ENCODE measurements at regions not wholly inside any gene's neighbourhood (a gene's known extent, or its start where the extent isn't known, plus 50 kb on each side); places are given as distances from the start of the nearest gene placed in this dataset.

- Histone ChIP-seq H3K27ac (ENCODE audit: low read depth, low read length) (no peak overlapping the region), H3K9me3 (ENCODE audit: control insufficient read depth in 3 of 3, low read length in 3 of 3) (no peaks in the 10 kb centered on the region), H3K4me3 (ENCODE audit: low read length in 3 of 3) (no peak overlapping the region), H3K27me3 (ENCODE audit: control insufficient read depth in 3 of 3, insufficient read depth in 3 of 3, low read length in 3 of 3) (no peaks in the 10 kb centered on the region), H3K36me3 (ENCODE audit: control insufficient read depth in 3 of 3, insufficient read depth in 3 of 3, low read length in 3 of 3) (no peaks in the 10 kb centered on the region), H3K9ac (ENCODE audit: low read depth in 1 of 3, low read length in 3 of 3) (no peak overlapping the region), H3K4me1 (ENCODE audit: control insufficient read depth in 3 of 3, insufficient read depth in 3 of 3, low read length in 3 of 3) (no peaks in the 10 kb centered on the region)
These were observed 1002.1 kb downstream of the UQCRFS1 start for GRCh38 chr19:28210886-28211285.

- Histone ChIP-seq H3K27ac (ENCODE audit: low read depth, low read length) (no peak overlapping the region), H3K9ac (ENCODE audit: low read depth in 1 of 3, low read length in 3 of 3) (no peak overlapping the region), H3K9me3 (ENCODE audit: control insufficient read depth in 3 of 3, low read length in 3 of 3) (no peaks in the 10 kb centered on the region), H3K27me3 (ENCODE audit: control insufficient read depth in 3 of 3, insufficient read depth in 3 of 3, low read length in 3 of 3) (no peaks in the 10 kb centered on the region), H3K4me3 (ENCODE audit: low read length in 3 of 3) (no peak overlapping the region), H3K4me1 (ENCODE audit: control insufficient read depth in 3 of 3, insufficient read depth in 3 of 3, low read length in 3 of 3) (no peaks in the 10 kb centered on the region), H3K36me3 (ENCODE audit: control insufficient read depth in 3 of 3, insufficient read depth in 3 of 3, low read length in 3 of 3) (no peaks in the 10 kb centered on the region)
These were observed 1004.2 kb downstream of the UQCRFS1 start for GRCh38 chr19:28208745-28209144.

GRCh38 chr19:28207244-28207643 is 1005.7 kb downstream of the UQCRFS1 start:
- Histone ChIP-seq H3K9me3 (ENCODE audit: control insufficient read depth in 3 of 3, low read length in 3 of 3) (no peaks in the 10 kb centered on the region), H3K27ac (ENCODE audit: low read depth, low read length) (no peak overlapping the region), H3K36me3 (ENCODE audit: control insufficient read depth in 3 of 3, insufficient read depth in 3 of 3, low read length in 3 of 3) (no peaks in the 10 kb centered on the region), H3K27me3 (ENCODE audit: control insufficient read depth in 3 of 3, insufficient read depth in 3 of 3, low read length in 3 of 3) (no peaks in the 10 kb centered on the region), H3K4me1 (ENCODE audit: control insufficient read depth in 3 of 3, insufficient read depth in 3 of 3, low read length in 3 of 3) (no peaks in the 10 kb centered on the region), H3K9ac (ENCODE audit: low read depth in 1 of 3, low read length in 3 of 3) (no peak overlapping the region), H3K4me3 (ENCODE audit: low read length in 3 of 3) (no peak overlapping the region)

DNA sequence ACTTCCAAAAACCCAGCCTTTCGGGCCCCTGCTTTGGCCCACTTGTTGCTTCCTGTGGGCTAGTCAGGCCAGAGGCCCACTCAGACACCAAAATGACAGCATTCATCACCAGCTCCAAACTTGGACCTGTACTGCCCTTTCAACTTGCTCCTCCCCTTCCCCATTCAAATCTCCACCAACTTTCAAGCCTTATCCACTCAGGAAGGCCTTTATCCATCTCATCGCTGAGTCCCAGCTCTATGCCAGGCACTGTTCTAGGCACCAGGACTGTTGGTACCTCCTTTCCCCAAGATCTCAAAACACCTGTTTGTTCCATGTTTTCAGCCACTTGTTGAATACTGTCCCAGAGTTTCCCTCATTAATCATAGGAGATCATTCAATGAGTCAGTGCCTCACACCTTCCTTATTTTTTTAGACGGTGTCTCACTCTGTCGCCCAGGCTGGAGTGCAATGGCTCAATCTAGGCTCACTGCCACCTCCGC is 1011.4 kb downstream of the UQCRFS1 start:
- Histone ChIP-seq H3K9ac (ENCODE audit: low read depth in 1 of 3, low read length in 3 of 3) (no peak overlapping the region), H3K36me3 (ENCODE audit: control insufficient read depth in 3 of 3, insufficient read depth in 3 of 3, low read length in 3 of 3) (no peaks in the 10 kb centered on the region)

GRCh38 chr19:28199323-28199722 is 1013.6 kb downstream of the UQCRFS1 start:
- no peaks in the 10 kb centered on the region for H3K36me3 ChIP-seq (ENCODE audit: control insufficient read depth in 3 of 3, insufficient read depth in 3 of 3, low read length in 3 of 3)
- no peaks in the 10 kb centered on the region for H3K4me1 ChIP-seq (ENCODE audit: control insufficient read depth in 3 of 3, insufficient read depth in 3 of 3, low read length in 3 of 3)
- no peak overlapping the region for H3K27ac ChIP-seq (ENCODE audit: low read depth, low read length)
- no peak overlapping the region for H3K9ac ChIP-seq (ENCODE audit: low read depth in 1 of 3, low read length in 3 of 3)
- peaks cover 0 to 3% (median 0%) of the 10 kb centered on the region in 3 donors for H3K9me3 ChIP-seq (ENCODE audit: control insufficient read depth in 3 of 3, low read length in 3 of 3)
- H3K27me3 ChIP-seq (ENCODE audit: control insufficient read depth in 3 of 3, insufficient read depth in 3 of 3, low read length in 3 of 3), result peaks cover 0 to 11% (median 2%) of the 10 kb centered on the region in 3 donors
- no peak overlapping the region for H3K4me3 ChIP-seq (ENCODE audit: low read length in 3 of 3)

More for the DNA sequence above, 1011.4 kb downstream of the UQCRFS1 start:
- H3K4me3 ChIP-seq (ENCODE audit: low read length in 3 of 3), result no peak overlapping the region
- no peak overlapping the region for H3K27ac ChIP-seq (ENCODE audit: low read depth, low read length)
- H3K4me1 ChIP-seq (ENCODE audit: control insufficient read depth in 3 of 3, insufficient read depth in 3 of 3, low read length in 3 of 3), result no peaks in the 10 kb centered on the region
- H3K9me3 ChIP-seq (ENCODE audit: control insufficient read depth in 3 of 3, low read length in 3 of 3), result peaks cover 0 to 3% (median 0%) of the 10 kb centered on the region in 3 donors
- peaks cover 0 to 9% (median 2%) of the 10 kb centered on the region in 3 donors for H3K27me3 ChIP-seq (ENCODE audit: control insufficient read depth in 3 of 3, insufficient read depth in 3 of 3, low read length in 3 of 3)

DNA sequence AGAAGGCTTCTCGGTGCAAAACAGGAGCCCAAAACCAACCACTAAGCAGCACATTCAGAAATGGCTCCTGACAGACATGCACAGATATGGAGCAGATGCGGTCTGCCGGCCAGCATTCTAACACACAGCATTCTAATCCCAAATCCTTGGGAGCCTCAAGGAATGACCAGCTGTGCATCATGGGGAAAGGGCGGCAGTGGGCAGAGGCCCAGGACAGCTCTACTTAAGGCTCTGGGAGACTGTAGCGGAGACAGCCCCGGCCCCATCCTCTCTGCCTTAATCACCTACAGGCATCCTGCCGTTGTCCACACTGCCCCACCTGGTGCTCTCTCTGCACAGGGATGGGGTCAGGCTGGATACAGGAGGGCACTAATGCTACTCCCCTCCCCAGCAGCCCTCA is 1016.0 kb downstream of the UQCRFS1 start:
- Histone ChIP-seq H3K36me3 (ENCODE audit: control insufficient read depth in 3 of 3, insufficient read depth in 3 of 3, low read length in 3 of 3) (no peaks in the 10 kb centered on the region), H3K9me3 (ENCODE audit: control insufficient read depth in 3 of 3, low read length in 3 of 3) (peaks cover 0 to 3% (median 0%) of the 10 kb centered on the region in 3 donors), H3K9ac (ENCODE audit: low read depth in 1 of 3, low read length in 3 of 3) (no peak overlapping the region)

DNA sequence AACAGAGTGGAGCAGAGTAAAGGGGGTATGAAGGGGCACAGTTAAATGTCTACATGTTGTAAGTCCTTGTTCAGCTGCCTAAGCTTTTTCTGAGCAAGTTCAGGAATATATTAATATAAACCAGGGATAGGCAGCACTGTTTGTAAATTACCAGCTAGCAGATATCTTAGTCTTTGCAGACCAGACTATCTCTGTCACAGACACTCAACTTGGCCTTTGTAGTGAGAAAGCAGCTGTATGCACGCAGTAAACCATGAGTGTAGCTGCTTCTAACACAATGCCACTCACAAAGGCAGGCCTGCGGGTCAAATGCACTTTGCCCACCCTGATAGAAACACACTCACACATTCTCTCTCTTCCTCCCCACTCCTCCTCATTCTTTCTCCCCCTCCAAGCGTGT is 1016.9 kb downstream of the UQCRFS1 start:
- Histone ChIP-seq H3K27ac (ENCODE audit: low read depth, low read length) (no peak overlapping the region), H3K27me3 (ENCODE audit: control insufficient read depth in 3 of 3, insufficient read depth in 3 of 3, low read length in 3 of 3) (peaks cover 0 to 13% (median 2%) of the 10 kb centered on the region in 3 donors), H3K4me1 (ENCODE audit: control insufficient read depth in 3 of 3, insufficient read depth in 3 of 3, low read length in 3 of 3) (no peaks in the 10 kb centered on the region), H3K4me3 (ENCODE audit: low read length in 3 of 3) (no peak overlapping the region), H3K9me3 (ENCODE audit: control insufficient read depth in 3 of 3, low read length in 3 of 3) (peaks cover 0 to 3% (median 0%) of the 10 kb centered on the region in 3 donors), H3K9ac (ENCODE audit: low read depth in 1 of 3, low read length in 3 of 3) (no peak overlapping the region), H3K36me3 (ENCODE audit: control insufficient read depth in 3 of 3, insufficient read depth in 3 of 3, low read length in 3 of 3) (no peaks in the 10 kb centered on the region)

More for the DNA sequence above, 1016.0 kb downstream of the UQCRFS1 start:
- Histone ChIP-seq H3K27me3 (ENCODE audit: control insufficient read depth in 3 of 3, insufficient read depth in 3 of 3, low read length in 3 of 3) (peaks cover 0 to 13% (median 2%) of the 10 kb centered on the region in 3 donors), H3K27ac (ENCODE audit: low read depth, low read length) (no peak overlapping the region), H3K4me3 (ENCODE audit: low read length in 3 of 3) (no peak overlapping the region), H3K4me1 (ENCODE audit: control insufficient read depth in 3 of 3, insufficient read depth in 3 of 3, low read length in 3 of 3) (no peaks in the 10 kb centered on the region)

DNA sequence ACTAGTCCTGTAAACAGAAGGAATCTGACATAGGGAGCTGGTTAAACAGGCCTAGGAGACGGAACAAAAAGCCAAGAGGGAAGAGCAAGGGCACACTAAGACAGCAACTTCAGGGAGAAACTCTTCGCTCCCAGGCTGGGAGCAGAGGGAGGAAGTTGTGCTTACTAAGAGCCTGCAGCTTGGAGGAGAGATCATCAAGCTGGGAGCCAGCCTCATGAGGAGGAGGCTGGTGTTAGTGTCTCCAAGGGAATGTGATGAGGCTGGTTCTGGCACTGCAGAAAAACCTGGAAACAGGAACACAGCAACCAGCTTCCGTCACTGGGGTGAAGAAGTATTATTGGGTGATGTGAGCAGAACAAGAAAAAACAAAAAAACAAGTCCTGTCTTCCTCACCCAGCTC is 1027.3 kb downstream of the UQCRFS1 start:
- H3K27me3 ChIP-seq (ENCODE audit: control insufficient read depth in 3 of 3, insufficient read depth in 3 of 3, low read length in 3 of 3), result no peaks in the 10 kb centered on the region
- no peak overlapping the region for H3K4me3 ChIP-seq (ENCODE audit: low read length in 3 of 3)

DNA sequence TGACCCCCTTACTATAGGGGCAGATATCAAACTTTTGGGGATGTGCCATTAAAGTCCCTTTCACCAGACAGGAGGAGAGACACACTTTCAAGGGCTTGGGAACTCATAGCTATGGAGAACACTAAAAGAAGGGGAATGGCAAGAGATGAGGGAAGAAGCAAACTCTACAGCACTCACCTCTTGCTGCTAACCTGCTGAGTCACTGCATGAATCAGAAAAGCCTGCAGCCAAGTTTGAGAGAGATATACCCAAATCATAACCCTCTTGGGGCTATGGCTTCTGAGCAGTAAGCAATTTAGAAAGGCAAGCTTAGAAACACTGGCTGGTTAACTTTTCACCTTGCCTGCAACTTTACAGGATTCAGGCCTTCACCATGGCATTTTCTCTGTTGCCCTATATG is 1028.0 kb downstream of the UQCRFS1 start:
- Histone ChIP-seq H3K9me3 (ENCODE audit: control insufficient read depth in 3 of 3, low read length in 3 of 3) (no peaks in the 10 kb centered on the region), H3K9ac (ENCODE audit: low read depth in 1 of 3, low read length in 3 of 3) (no peak overlapping the region), H3K27me3 (ENCODE audit: control insufficient read depth in 3 of 3, insufficient read depth in 3 of 3, low read length in 3 of 3) (no peaks in the 10 kb centered on the region), H3K36me3 (ENCODE audit: control insufficient read depth in 3 of 3, insufficient read depth in 3 of 3, low read length in 3 of 3) (no peaks in the 10 kb centered on the region), H3K4me3 (ENCODE audit: low read length in 3 of 3) (no peak overlapping the region), H3K27ac (ENCODE audit: low read depth, low read length) (no peak overlapping the region), H3K4me1 (ENCODE audit: control insufficient read depth in 3 of 3, insufficient read depth in 3 of 3, low read length in 3 of 3) (no peaks in the 10 kb centered on the region)

More for the DNA sequence above, 1027.3 kb downstream of the UQCRFS1 start:
- H3K4me1 ChIP-seq (ENCODE audit: control insufficient read depth in 3 of 3, insufficient read depth in 3 of 3, low read length in 3 of 3), result no peaks in the 10 kb centered on the region
- H3K9ac ChIP-seq (ENCODE audit: low read depth in 1 of 3, low read length in 3 of 3), result no peak overlapping the region
- no peaks in the 10 kb centered on the region for H3K36me3 ChIP-seq (ENCODE audit: control insufficient read depth in 3 of 3, insufficient read depth in 3 of 3, low read length in 3 of 3)
- H3K9me3 ChIP-seq (ENCODE audit: control insufficient read depth in 3 of 3, low read length in 3 of 3), result no peaks in the 10 kb centered on the region
- H3K27ac ChIP-seq (ENCODE audit: low read depth, low read length), result no peak overlapping the region

DNA sequence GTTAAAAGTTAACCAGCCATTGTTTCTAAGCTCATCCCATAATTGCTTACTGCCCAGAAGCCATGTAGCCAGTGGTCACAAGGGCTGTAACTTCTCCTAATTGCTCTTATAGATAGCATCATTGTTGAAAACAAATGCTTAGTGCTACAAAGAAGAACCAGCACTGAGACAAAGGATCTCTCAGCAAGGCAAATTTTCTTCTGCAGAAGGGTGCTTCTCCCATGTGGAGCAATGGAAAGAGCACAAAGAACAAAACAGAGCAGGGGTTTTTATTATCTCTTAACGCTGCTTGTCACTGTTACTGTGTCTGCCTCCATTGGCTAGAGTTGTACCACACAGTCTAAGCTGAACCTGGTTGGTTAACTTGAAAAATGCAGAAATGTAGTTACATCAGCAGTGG is 1036.8 kb downstream of the UQCRFS1 start:
- no peaks in the 10 kb centered on the region for H3K9me3 ChIP-seq (ENCODE audit: control insufficient read depth in 3 of 3, low read length in 3 of 3)
- no peak overlapping the region for H3K27ac ChIP-seq (ENCODE audit: low read depth, low read length)
- H3K9ac ChIP-seq (ENCODE audit: low read depth in 1 of 3, low read length in 3 of 3), result no peak overlapping the region
- H3K4me1 ChIP-seq (ENCODE audit: control insufficient read depth in 3 of 3, insufficient read depth in 3 of 3, low read length in 3 of 3), result no peaks in the 10 kb centered on the region
- H3K36me3 ChIP-seq (ENCODE audit: control insufficient read depth in 3 of 3, insufficient read depth in 3 of 3, low read length in 3 of 3), result no peaks in the 10 kb centered on the region
- no peaks in the 10 kb centered on the region for H3K27me3 ChIP-seq (ENCODE audit: control insufficient read depth in 3 of 3, insufficient read depth in 3 of 3, low read length in 3 of 3)
- no peak overlapping the region for H3K4me3 ChIP-seq (ENCODE audit: low read length in 3 of 3)
